ENCODE measurements at regions not wholly inside any gene's neighbourhood (a gene's known extent, or its start where the extent isn't known, plus 50 kb on each side); places are given as distances from the start of the nearest gene placed in this dataset.

DNA sequence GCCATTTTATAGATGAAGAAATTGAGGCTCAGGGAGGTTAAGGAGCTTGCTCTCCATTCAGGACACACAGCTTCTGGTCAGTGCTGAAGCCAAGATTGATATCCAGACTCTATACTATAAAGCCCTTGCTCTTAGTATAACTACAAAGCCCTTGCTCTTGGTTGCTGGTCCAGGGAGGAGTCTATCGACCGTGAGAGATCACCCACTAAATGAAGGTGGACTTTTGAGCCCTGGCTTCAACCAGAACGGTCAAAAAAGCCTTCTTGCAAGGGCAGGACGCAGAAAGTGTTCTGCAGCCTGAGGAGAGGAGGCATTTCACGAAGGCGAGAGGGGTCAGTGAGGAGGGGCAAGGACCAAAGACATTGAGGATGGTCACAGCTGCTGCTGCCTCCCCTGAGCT is 176.3 kb downstream of the CYP26A1 start:
- Mint-ChIP-seq H3K27ac (no peak overlapping the region), H3K4me1 (ENCODE audit: low read depth) (no peaks in the 10 kb centered on the region)
- TF ChIP-seq, protein P1, sequence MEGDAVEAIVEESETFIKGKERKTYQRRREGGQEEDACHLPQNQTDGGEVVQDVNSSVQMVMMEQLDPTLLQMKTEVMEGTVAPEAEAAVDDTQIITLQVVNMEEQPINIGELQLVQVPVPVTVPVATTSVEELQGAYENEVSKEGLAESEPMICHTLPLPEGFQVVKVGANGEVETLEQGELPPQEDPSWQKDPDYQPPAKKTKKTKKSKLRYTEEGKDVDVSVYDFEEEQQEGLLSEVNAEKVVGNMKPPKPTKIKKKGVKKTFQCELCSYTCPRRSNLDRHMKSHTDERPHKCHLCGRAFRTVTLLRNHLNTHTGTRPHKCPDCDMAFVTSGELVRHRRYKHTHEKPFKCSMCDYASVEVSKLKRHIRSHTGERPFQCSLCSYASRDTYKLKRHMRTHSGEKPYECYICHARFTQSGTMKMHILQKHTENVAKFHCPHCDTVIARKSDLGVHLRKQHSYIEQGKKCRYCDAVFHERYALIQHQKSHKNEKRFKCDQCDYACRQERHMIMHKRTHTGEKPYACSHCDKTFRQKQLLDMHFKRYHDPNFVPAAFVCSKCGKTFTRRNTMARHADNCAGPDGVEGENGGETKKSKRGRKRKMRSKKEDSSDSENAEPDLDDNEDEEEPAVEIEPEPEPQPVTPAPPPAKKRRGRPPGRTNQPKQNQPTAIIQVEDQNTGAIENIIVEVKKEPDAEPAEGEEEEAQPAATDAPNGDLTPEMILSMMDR (IDR thresholded peaks at IDR 0.05; ENCODE audit: unreplicated experiment): no peak

DNA sequence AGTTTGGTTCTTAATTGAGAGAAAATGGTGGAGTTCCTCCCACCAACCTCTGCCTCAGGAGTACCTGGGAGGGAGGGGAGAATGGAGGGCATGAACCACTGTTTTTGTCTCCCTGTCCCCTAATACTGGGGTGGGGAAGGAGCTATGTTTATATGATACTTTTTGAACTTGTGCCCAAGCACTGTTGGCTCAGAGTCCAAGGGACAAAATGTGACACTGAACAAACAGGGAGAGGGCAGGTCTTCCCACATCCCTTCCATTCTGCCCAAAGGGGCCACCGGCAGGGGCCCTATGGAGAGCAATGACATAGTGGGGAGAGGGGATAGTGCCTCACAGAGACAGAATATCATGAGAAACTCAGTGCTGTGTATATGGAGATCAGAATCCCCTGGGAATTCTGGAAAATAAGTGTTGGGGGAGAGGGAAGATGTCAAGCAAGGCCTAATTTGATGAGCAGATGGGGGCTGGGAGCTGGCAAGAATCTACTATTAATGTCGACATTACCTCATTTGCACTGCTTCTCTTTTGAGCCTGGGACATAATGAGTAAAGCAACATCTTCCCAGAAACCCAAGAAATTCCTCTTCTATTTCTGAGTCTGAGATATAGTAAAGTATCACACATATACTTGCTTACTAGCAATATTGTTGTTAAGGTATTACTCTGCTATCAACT is 180.6 kb downstream of the CYP26A1 start:
- Mint-ChIP-seq H3K36me3 (ENCODE audit: insufficient read depth) (no peaks in the 10 kb centered on the region), H3K4me3 (ENCODE audit: low read depth) (no peak overlapping the region), H3K9me3 (ENCODE audit: low read depth) (peaks cover 4% of the 10 kb centered on the region), H3K27me3 (no peaks in the 10 kb centered on the region), H3K27ac (no peak overlapping the region), H3K4me1 (ENCODE audit: low read depth) (no peaks in the 10 kb centered on the region)
- DNase-seq (ENCODE audit: low spot score, unreplicated experiment): no peak
- TF ChIP-seq, protein P1 (IDR thresholded peaks at IDR 0.05; ENCODE audit: unreplicated experiment): no peak

More for the DNA sequence above, 176.3 kb downstream of the CYP26A1 start:
- Mint-ChIP-seq H3K4me3 (ENCODE audit: low read depth) (no peak overlapping the region), H3K36me3 (ENCODE audit: insufficient read depth) (no peaks in the 10 kb centered on the region), H3K9me3 (ENCODE audit: low read depth) (peaks cover 4% of the 10 kb centered on the region), H3K27me3 (no peaks in the 10 kb centered on the region)
- no peak for DNase-seq (ENCODE audit: low spot score, unreplicated experiment)

DNA sequence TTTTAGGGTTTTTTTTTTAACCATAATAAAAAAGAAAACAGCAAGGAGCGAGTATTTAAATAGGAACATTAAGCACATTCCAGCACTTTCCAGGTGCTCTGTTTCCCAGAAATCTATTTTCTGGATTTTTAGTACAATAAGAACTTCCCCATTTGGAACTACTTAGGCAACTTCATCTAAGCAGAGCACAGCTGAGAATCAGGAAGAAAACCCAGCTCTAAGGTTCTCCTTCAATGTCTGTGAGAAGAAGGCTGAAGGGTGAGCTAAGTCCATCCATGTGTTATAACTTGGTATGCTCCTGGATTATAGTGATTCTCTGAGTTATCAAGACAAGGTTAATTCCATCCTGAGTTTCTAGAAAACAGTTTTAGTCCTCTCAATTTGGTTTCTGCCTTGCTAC is 181.9 kb downstream of the CYP26A1 start:
- H3K9me3 Mint-ChIP-seq (ENCODE audit: low read depth): no peaks in the 10 kb centered on the region
- TF ChIP-seq, protein P1 (IDR thresholded peaks at IDR 0.05; ENCODE audit: unreplicated experiment): no peak
- no peak overlapping the region for H3K27ac Mint-ChIP-seq
- no peaks in the 10 kb centered on the region for H3K4me1 Mint-ChIP-seq (ENCODE audit: low read depth)
- no peaks in the 10 kb centered on the region for H3K36me3 Mint-ChIP-seq (ENCODE audit: insufficient read depth)
- no peaks in the 10 kb centered on the region for H3K27me3 Mint-ChIP-seq
- no peak overlapping the region for H3K4me3 Mint-ChIP-seq (ENCODE audit: low read depth)
- DNase-seq (ENCODE audit: low spot score, unreplicated experiment): no peak
